ENCODE measurements at regions not wholly inside any gene's neighbourhood (a gene's known extent, or its start where the extent isn't known, plus 50 kb on each side); places are given as distances from the start of the nearest gene placed in this dataset.

GRCh38 chr16:11401161-11402050 is 56.1 kb downstream of the RMI2 start:
- no peak for DNase-seq

- no peak for DNase-seq
Measured at GRCh38 chr16:11402051-11402744, 56.9 kb downstream of the RMI2 start.

GRCh38 chr16:11402745-11403533 is 57.7 kb downstream of the RMI2 start:
- DNase-seq, result no peak

- no peak for DNase-seq
Measured at GRCh38 chr16:11403534-11403795, 58.2 kb downstream of the RMI2 start.

- DNase-seq, result no peak
Measured at GRCh38 chr16:11403920-11404319, 58.7 kb downstream of the RMI2 start.

- DNase-seq, result no peak
Measured at GRCh38 chr16:11404603-11405002, 59.3 kb downstream of the RMI2 start.

GRCh38 chr16:11405331-11406176 is 60.3 kb downstream of the RMI2 start:
- DNase-seq, result peak; percentile 56

GRCh38 chr16:11406177-11406560 is 60.9 kb downstream of the RMI2 start:
- DNase-seq, result no peak

- DNase-seq, result peak; percentile 52
Measured at GRCh38 chr16:11407047-11407982, 62.1 kb downstream of the RMI2 start.

- no peak for DNase-seq
Measured at GRCh38 chr16:11408216-11408615, 63.0 kb downstream of the RMI2 start.

- no peak for DNase-seq
Measured at GRCh38 chr16:11409398-11409797, 64.1 kb downstream of the RMI2 start.

- no peak for DNase-seq
Measured at GRCh38 chr16:11410376-11411058, 65.3 kb downstream of the RMI2 start.

- DNase-seq, result no peak
Measured at GRCh38 chr16:11411059-11411550, 65.8 kb downstream of the RMI2 start.

GRCh38 chr16:11412175-11412904 is 67.1 kb downstream of the RMI2 start:
- no peak for DNase-seq

- DNase-seq, result no peak
Measured at GRCh38 chr16:11412965-11413887, 68.0 kb downstream of the RMI2 start.

GRCh38 chr16:11413907-11414595 is 68.8 kb downstream of the RMI2 start:
- DNase-seq, result no peak

- DNase-seq, result no peak
Measured at GRCh38 chr16:11414815-11415775, 69.8 kb downstream of the RMI2 start.

Data from stimulated activated CD4-positive, alpha-beta T cell treated with anti-CD3 and anti-CD28 coated beads, Interleukin-4, amount 100 ng/mL, for 1 hour (primary cell).